Endothelial cell of umbilical vein (primary cell): ENCODE measurements at regions not wholly inside any gene's neighbourhood (a gene's known extent, or its start where the extent isn't known, plus 50 kb on each side); places are given as distances from the start of the nearest gene placed in this dataset.

Experiments used
- BruUV-seq: library from RNA; stranded (reverse); fragments of 400-500 nt; replicated peaks from 2 replicates; lab custom pipeline; 2021; lab: Mats Ljungman, UMichigan
- CTCF ChIA-PET: fragments of 300-600, 350-600 bp; sonication (Branson Sonifier 250); formaldehyde crosslinking; loops from one replicate; lab custom pipeline; 2021; ENCODE audit warnings: antibody characterized with exemption, inconsistent platforms; lab: Charles Lee
- POLR2A ChIA-PET: fragments of 300-600, 350-600 bp; sonication (Branson Sonifier 250); formaldehyde crosslinking; loops from one replicate; lab custom pipeline; 2021; ENCODE audit warnings: antibody characterized with exemption, inconsistent platforms; lab: Charles Lee
- DNase-seq: peaks from one replicate; pipeline ENCODE4 v3.0.0-alpha.2; 2011; ENCODE audit warnings: low read depth, low spot score
- FAIRE-seq: peaks from 2 replicates; lab custom pipeline; 2011; peaks lifted over from hg19 to GRCh38; lab: Jason Lieb, UNC
- H2AFZ ChIP-seq: 2 replicates; pipeline ENCODE4 v1.6.0; 2012; ENCODE audit warnings: low read depth, low read length, control low read depth, inconsistent platforms
- H3K27ac ChIP-seq: 2 replicates; pipeline ENCODE4 v1.5.1; 2011; ENCODE audit warnings: low read depth, mild to moderate bottlenecking, control low read depth, low read length, moderate library complexity; ENCODE audit not compliant: insufficient read depth
- H3K27me3 ChIP-seq, 2 experiments: 2 replicates each; pipeline versions ENCODE4 v1.6.0 to v1.6.1; 2011; ENCODE audit warnings: low read length in 2 of 2, mixed read lengths in 1 of 2; ENCODE audit not compliant: control insufficient read depth in 2 of 2, insufficient read depth in 2 of 2
- H3K36me3 ChIP-seq, 2 experiments: 2 replicates in 1 of 2; 3 replicates in 1 of 2; pipeline ENCODE4 v1.5.1; 2011; ENCODE audit warnings: low read length in 2 of 2, mild to moderate bottlenecking in 1 of 2, moderate library complexity in 1 of 2; ENCODE audit not compliant: control insufficient read depth in 2 of 2, insufficient read depth in 2 of 2; ENCODE audit errors: extremely low read depth in 1 of 2
- H3K4me1 ChIP-seq: 3 replicates; pipeline ENCODE4 v1.5.1; 2011; ENCODE audit warnings: mild to moderate bottlenecking, low read length; ENCODE audit not compliant: control insufficient read depth, insufficient read depth; ENCODE audit errors: extremely low read depth
- H3K4me2 ChIP-seq: 2 replicates; pipeline ENCODE4 v1.6.1; 2011; ENCODE audit warnings: low read length, control low read depth, mixed read lengths; ENCODE audit not compliant: insufficient read depth
- H3K4me3 ChIP-seq, 3 experiments: fragments of 200-600 bp in 1 of 3; sonication (generic), shearing (Covaris generic) in 1 of 3; replicated peaks in 1 of 3; 2 replicates each; pipeline ENCODE4 v1.5.1; 2011 to 2016; ENCODE audit warnings: control low read depth in 3 of 3, low read length in 3 of 3, mild to moderate bottlenecking in 2 of 3, inconsistent platforms in 1 of 3, low read depth in 1 of 3, moderate library complexity in 1 of 3; ENCODE audit not compliant: insufficient read depth in 1 of 3
- H3K79me2 ChIP-seq: 2 replicates; pipeline ENCODE4 v1.6.0; 2012; ENCODE audit warnings: low read length, inconsistent platforms; ENCODE audit not compliant: control insufficient read depth, insufficient read depth
- H3K9ac ChIP-seq: replicated peaks from 2 replicates; pipeline ENCODE3; 2011; ENCODE audit warnings: low read length, control low read depth; ENCODE audit not compliant: insufficient read depth; ENCODE audit errors: extremely low read depth
- H3K9me1 ChIP-seq: replicated peaks from 3 replicates; pipeline ENCODE4 v1.6.0; 2011; ENCODE audit warnings: mild to moderate bottlenecking, low read length; ENCODE audit not compliant: control insufficient read depth, insufficient read depth; ENCODE audit errors: extremely low read depth
- H3K9me3 ChIP-seq: replicated peaks from 2 replicates; pipeline ENCODE4 v1.5.1; 2012; ENCODE audit warnings: low read length, inconsistent platforms; ENCODE audit not compliant: control insufficient read depth, insufficient read depth
- H4K20me1 ChIP-seq: replicated peaks from 2 replicates; pipeline ENCODE3; 2011; ENCODE audit warnings: mild to moderate bottlenecking, low read length; ENCODE audit not compliant: control insufficient read depth, insufficient read depth; ENCODE audit errors: extremely low read depth
- CTCF ChIP-seq, 2 donors: IDR thresholded peaks; 1 replicate in 1 of 2; 2 replicates in 1 of 2; pipeline ENCODE4 v1.5.1; 2011; ENCODE audit warnings: low read length in 2 of 2, mild to moderate bottlenecking in 2 of 2, moderate library complexity in 2 of 2, control low read depth in 1 of 2, inconsistent platforms in 1 of 2, low read depth in 1 of 2; ENCODE audit not compliant: insufficient read depth in 1 of 2; ENCODE audit errors: extremely low read depth in 1 of 2
- EZH2 ChIP-seq: IDR thresholded peaks from 2 replicates; pipeline ENCODE4 v1.6.1; 2012; ENCODE audit warnings: borderline replicate concordance, low read depth, mild to moderate bottlenecking, moderate library complexity, low read length, inconsistent platforms; ENCODE audit not compliant: severe bottlenecking
- FOS ChIP-seq: IDR thresholded peaks from 2 replicates; pipeline ENCODE4 v1.6.1; 2011; ENCODE audit warnings: mild to moderate bottlenecking, low read length, moderate library complexity, borderline replicate concordance; ENCODE audit not compliant: insufficient read depth
- GATA2 ChIP-seq: IDR thresholded peaks from 2 replicates; pipeline ENCODE4 v1.7.0; 2011; ENCODE audit warnings: low read depth, mild to moderate bottlenecking, moderate library complexity, mixed read lengths, low read length; ENCODE audit not compliant: insufficient read length, insufficient read depth
- JUN ChIP-seq: IDR thresholded peaks from 2 replicates; pipeline ENCODE4 v1.6.1; 2011; ENCODE audit warnings: borderline replicate concordance, low read depth; ENCODE audit not compliant: insufficient read length, insufficient read depth
- MAX ChIP-seq: IDR thresholded peaks from 2 replicates; pipeline ENCODE4 v1.6.1; 2011; ENCODE audit not compliant: insufficient read depth, insufficient read length
- MYC ChIP-seq: IDR thresholded peaks from one replicate; pipeline ENCODE4 v1.6.1; 2011; ENCODE audit warnings: mild to moderate bottlenecking, low read depth, low read length
- POLR2A ChIP-seq: IDR thresholded peaks from 2 replicates; pipeline ENCODE4 v1.6.1; 2012; ENCODE audit warnings: low read depth, mild to moderate bottlenecking, control low read depth, low read length
- POLR2AphosphoS5 ChIP-seq: IDR thresholded peaks from 2 replicates; pipeline ENCODE4 v1.6.1; 2012; ENCODE audit warnings: low read depth, mild to moderate bottlenecking, control low read depth, low read length, moderate library complexity; ENCODE audit not compliant: insufficient read depth
- dilution Hi-C: fragments of 300-500 bp; cut with MboI; formaldehyde crosslinking; loops from one replicate; pipeline ENCODE4 v1.15.0; 2019; ENCODE audit warnings: low sequenced_read_pairs; ENCODE audit not compliant: extremely low pct_ligation_motif_present
- intact Hi-C: fragments of 100-400 bp; cut with micrococcal nuclease; formaldehyde crosslinking; loops from one replicate; pipeline ENCODE4 v1.10.0; 2022

GRCh38 chr1:68963353-68963752 is 466.5 kb upstream of the DEPDC1 start:
- intact Hi-C loops = no loop called here
- POLR2A ChIA-PET = no interaction called here
- H3K4me2 ChIP-seq = no peak overlapping the region

More at GRCh38 chr1:68963353-68963752, 466.5 kb upstream of the DEPDC1 start:
- no peaks in the 10 kb centered on the region for H3K36me3 ChIP-seq
- no peak overlapping the region for H3K4me3 ChIP-seq
- no peaks in the 10 kb centered on the region for H3K9me1 ChIP-seq
- CTCF ChIA-PET = no interaction called here
- no peak overlapping the region for H3K27ac ChIP-seq
- no TSS peak for BruUV-seq
- TF ChIP-seq FOS = no peak
- no peak for TF ChIP-seq POLR2A
- no peak for TF ChIP-seq EZH2
- no peak for TF ChIP-seq JUN
- no peak for TF ChIP-seq GATA2
- TF ChIP-seq MYC = no peak
- no peak for TF ChIP-seq CTCF (IDR thresholded peaks at IDR 0.05; ENCODE audit: extremely low read depth in 1 of 2, insufficient read depth in 1 of 2, low read depth in 1 of 2, low read length in 2 of 2)
- TF ChIP-seq POLR2AphosphoS5 = no peak
- TF ChIP-seq MAX = no peak
- no peaks in the 10 kb centered on the region for H3K27me3 ChIP-seq
- FAIRE-seq (no peak), DNase-seq (no peak)
- no peaks in the 10 kb centered on the region for H3K79me2 ChIP-seq
- no peaks in the 10 kb centered on the region for H3K9me3 ChIP-seq
- no peaks in the 10 kb centered on the region for H3K4me1 ChIP-seq
- no peaks in the 10 kb centered on the region for H4K20me1 ChIP-seq
- dilution Hi-C loops = no loop called here
- H3K9ac ChIP-seq = no peak overlapping the region
- no peak overlapping the region for H2AFZ ChIP-seq
